Neuronal stem cell (in vitro differentiated cells): ENCODE measurements at regions not wholly inside any gene's neighbourhood (a gene's known extent, or its start where the extent isn't known, plus 50 kb on each side); places are given as distances from the start of the nearest gene placed in this dataset.
"Not testable (repeated sequence)": the region's sequence is repeated elsewhere in the genome, so short reads cannot be mapped to it uniquely, and the experiment has no call there.

Experiments
- DNase-seq: peaks from one replicate; pipeline ENCODE4 v3.0.0-alpha.2; 2013; ENCODE audit warnings: low spot score
- H2AFZ ChIP-seq: one replicate; pipeline ENCODE4 v1.6.1; 2013; ENCODE audit warnings: mild to moderate bottlenecking, low read length, inconsistent platforms
- H2AK5ac ChIP-seq: 2 replicates; pipeline ENCODE4 v1.6.1; 2013; ENCODE audit warnings: low read depth, mild to moderate bottlenecking, inconsistent platforms, low read length, moderate library complexity, mixed read lengths
- H2BK120ac ChIP-seq: 2 replicates; pipeline ENCODE4 v1.6.1; 2013; ENCODE audit warnings: low read depth, mild to moderate bottlenecking, inconsistent platforms, low read length, moderate library complexity, mixed read lengths
- H2BK12ac ChIP-seq: one replicate; pipeline ENCODE4 v1.6.1; 2013; ENCODE audit warnings: low read length, inconsistent platforms
- H2BK15ac ChIP-seq: 2 replicates; pipeline ENCODE4 v1.6.1; 2013; ENCODE audit warnings: mild to moderate bottlenecking, low read length, inconsistent platforms, mixed read lengths
- H2BK5ac ChIP-seq: one replicate; pipeline ENCODE4 v1.6.1; 2013; ENCODE audit warnings: inconsistent platforms, mild to moderate bottlenecking, low read length, moderate library complexity
- H3K14ac ChIP-seq: one replicate; pipeline ENCODE4 v1.6.1; 2013; ENCODE audit warnings: low read length, inconsistent platforms
- H3K18ac ChIP-seq: 2 replicates; pipeline ENCODE4 v1.6.1; 2013; ENCODE audit warnings: low read length, inconsistent platforms
- H3K23ac ChIP-seq: 2 replicates; pipeline ENCODE4 v1.6.1; 2013; ENCODE audit warnings: low read depth, mild to moderate bottlenecking, mixed read lengths, low read length, inconsistent platforms; ENCODE audit not compliant: poor library complexity
- H3K27ac ChIP-seq: replicated peaks from 3 replicates; pipeline ENCODE4 v1.5.1; 2013; ENCODE audit warnings: low read length, inconsistent platforms
- H3K27me3 ChIP-seq, 3 experiments: 2 replicates each; pipeline ENCODE4 v1.6.1; 2013; ENCODE audit warnings: low read length in 3 of 3, mild to moderate bottlenecking in 2 of 3, inconsistent platforms in 1 of 3, low read depth in 1 of 3, mixed read lengths in 1 of 3, moderate library complexity in 1 of 3; ENCODE audit not compliant: control insufficient read depth in 3 of 3, insufficient read depth in 3 of 3
- H3K36me3 ChIP-seq, 2 donors: replicated peaks in 1 of 2; 2 replicates each; pipeline ENCODE4 v1.6.1; 2013; ENCODE audit warnings: low read length in 2 of 2; ENCODE audit not compliant: control insufficient read depth in 2 of 2, insufficient read depth in 2 of 2
- H3K4ac ChIP-seq: 2 replicates; pipeline ENCODE4 v1.6.1; 2013; ENCODE audit warnings: inconsistent platforms, mild to moderate bottlenecking, low read length, moderate library complexity
- H3K4me1 ChIP-seq, 2 donors: 1 replicate in 1 of 2; 2 replicates in 1 of 2; pipeline ENCODE4 v1.6.1; 2013; ENCODE audit warnings: low read length in 2 of 2, low read depth in 1 of 2; ENCODE audit not compliant: control insufficient read depth in 2 of 2, insufficient read depth in 1 of 2
- H3K4me2 ChIP-seq: one replicate; pipeline ENCODE4 v1.6.1; 2013; ENCODE audit warnings: mild to moderate bottlenecking, low read length, inconsistent platforms; ENCODE audit not compliant: insufficient read depth, poor library complexity, severe bottlenecking
- H3K4me3 ChIP-seq, 2 donors: 2 replicates each; pipeline ENCODE4 v1.5.1; 2013; ENCODE audit warnings: low read length in 2 of 2, mild to moderate bottlenecking in 2 of 2, inconsistent platforms in 1 of 2, moderate library complexity in 1 of 2
- H3K79me1 ChIP-seq: one replicate; pipeline ENCODE4 v1.6.1; 2013; ENCODE audit warnings: low read depth, mild to moderate bottlenecking, inconsistent platforms, low read length, moderate library complexity
- H3K9ac ChIP-seq: one replicate; pipeline ENCODE4 v1.6.1; 2013; ENCODE audit warnings: mild to moderate bottlenecking, low read depth, low read length, inconsistent platforms; ENCODE audit not compliant: poor library complexity
- H3K9me3 ChIP-seq, 2 donors: replicated peaks in 1 of 2; 2 replicates each; pipeline versions ENCODE3 to v1.6.1; 2013; ENCODE audit warnings: low read length in 2 of 2, mild to moderate bottlenecking in 2 of 2, inconsistent platforms in 1 of 2, low read depth in 1 of 2, mixed read lengths in 1 of 2, moderate library complexity in 1 of 2; ENCODE audit not compliant: control insufficient read depth in 2 of 2, insufficient read depth in 1 of 2
- H4K8ac ChIP-seq: one replicate; pipeline ENCODE4 v1.6.1; 2013; ENCODE audit warnings: low read depth, mild to moderate bottlenecking, inconsistent platforms, low read length, moderate library complexity
- H4K91ac ChIP-seq: one replicate; pipeline ENCODE4 v1.6.1; 2013; ENCODE audit warnings: low read length, low read depth, mild to moderate bottlenecking, inconsistent platforms; ENCODE audit not compliant: poor library complexity
- WGBS, 2 donors: extraction: QIAGEN DNeasy Blood & Tissue Kit; methylation state at CpG; one replicate each; pipeline ENCODE4 v1.1.7; 2013; ENCODE audit warnings: missing lambda C conversion rate in 2 of 2, mixed read lengths in 1 of 2; ENCODE audit not compliant: insufficient read length in 2 of 2, insufficient replicate concordance in 1 of 2; ENCODE audit errors: extremely low coverage in 2 of 2; 5-methylcytosine and 5-hydroxymethylcytosine counted together

DNA sequence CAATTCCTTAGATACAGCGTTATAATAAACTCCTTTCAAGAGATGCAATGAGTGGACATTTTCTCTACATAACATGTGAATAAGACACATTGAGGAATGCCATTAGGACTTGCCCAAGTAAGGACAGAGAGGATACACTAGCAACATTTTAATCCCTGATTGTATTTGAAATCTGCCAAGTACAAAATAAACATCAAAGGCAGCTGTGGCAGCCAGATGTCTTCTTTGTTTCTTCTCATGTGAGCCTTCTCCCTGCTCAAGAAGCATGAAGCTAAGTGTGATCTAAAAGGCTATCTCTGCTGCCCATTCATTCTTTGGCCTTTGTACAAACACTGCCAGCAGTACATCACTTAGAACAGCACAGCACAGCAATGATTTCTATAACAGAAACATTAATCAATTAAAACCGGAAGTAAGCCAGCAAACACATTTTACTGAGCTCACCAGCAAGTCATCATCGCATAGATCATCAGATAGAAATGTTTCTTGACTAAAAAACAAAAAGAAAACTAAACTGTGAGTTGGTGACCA lies 364.0 kb downstream of the CNTN6 start:
- H4K91ac ChIP-seq, result no peak overlapping the region
- H3K79me1 ChIP-seq, result no peaks in the 10 kb centered on the region
- no peak overlapping the region for H2BK5ac ChIP-seq
- H3K27ac ChIP-seq, result no peak overlapping the region
- no peak overlapping the region for H3K4ac ChIP-seq
- peak overlapping the region; percentile 59 for H2AFZ ChIP-seq
- WGBS, 2 donors, result no CpG with 5 or more reads among the region's 3 CpGs
- no peak overlapping the region for H3K4me2 ChIP-seq
- no peak overlapping the region for H3K23ac ChIP-seq
- H2BK15ac ChIP-seq, result no peak overlapping the region
- H2AK5ac ChIP-seq, result no peak overlapping the region
- H3K27me3 ChIP-seq, result no peaks in the 10 kb centered on the region
- H3K14ac ChIP-seq, result no peak overlapping the region
- H3K4me1 ChIP-seq, result no peaks in the 10 kb centered on the region
- no peak overlapping the region for H2BK120ac ChIP-seq
- no peaks in the 10 kb centered on the region for H3K9me3 ChIP-seq
- no peak overlapping the region for H3K9ac ChIP-seq
- no peaks in the 10 kb centered on the region for H3K36me3 ChIP-seq
- H4K8ac ChIP-seq, result no peak overlapping the region
- no peak overlapping the region for H2BK12ac ChIP-seq
- H3K4me3 ChIP-seq, result no peak overlapping the region
- no peak overlapping the region for H3K18ac ChIP-seq
- no peak for DNase-seq

DNA sequence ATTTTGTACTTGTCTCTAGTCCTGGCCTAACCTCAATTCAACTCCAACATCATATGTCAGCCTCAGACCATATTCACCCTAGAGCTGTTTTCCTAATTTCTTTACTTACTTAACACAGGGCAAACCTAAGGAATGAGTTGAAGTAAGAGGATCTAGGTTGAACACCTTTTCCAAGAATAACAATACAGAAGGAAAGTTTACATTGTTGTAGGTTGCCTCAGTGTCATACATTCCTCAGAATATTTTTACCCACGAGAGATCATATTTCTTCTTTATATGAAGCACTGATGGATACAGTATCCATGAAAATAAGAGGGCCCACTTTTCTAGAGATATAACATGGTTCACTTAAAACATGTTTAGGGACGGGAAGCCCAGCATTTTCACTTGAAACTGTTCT lies 369.5 kb downstream of the CNTN6 start:
- Histone ChIP-seq H3K79me1 (no peaks in the 10 kb centered on the region), H3K23ac (no peak overlapping the region), H3K4me2 (no peak overlapping the region), H3K18ac (no peak overlapping the region), H2BK120ac (no peak overlapping the region), H3K36me3 (no peaks in the 10 kb centered on the region), H3K9me3 (no peaks in the 10 kb centered on the region), H4K8ac (no peak overlapping the region), H2AK5ac (no peak overlapping the region), H3K4ac (no peak overlapping the region), H3K4me3 (no peak overlapping the region), H3K27ac (no peak overlapping the region), H2BK15ac (no peak overlapping the region), H3K27me3 (no peaks in the 10 kb centered on the region), H3K4me1 (no peaks in the 10 kb centered on the region), H2AFZ (no peak overlapping the region), H4K91ac (no peak overlapping the region), H3K9ac (no peak overlapping the region), H3K14ac (no peak overlapping the region), H2BK12ac (no peak overlapping the region), H2BK5ac (no peak overlapping the region)
- DNase-seq, result no peak
- WGBS, 2 donors, result no CpG with 5 or more reads among the region's 2 CpGs

DNA sequence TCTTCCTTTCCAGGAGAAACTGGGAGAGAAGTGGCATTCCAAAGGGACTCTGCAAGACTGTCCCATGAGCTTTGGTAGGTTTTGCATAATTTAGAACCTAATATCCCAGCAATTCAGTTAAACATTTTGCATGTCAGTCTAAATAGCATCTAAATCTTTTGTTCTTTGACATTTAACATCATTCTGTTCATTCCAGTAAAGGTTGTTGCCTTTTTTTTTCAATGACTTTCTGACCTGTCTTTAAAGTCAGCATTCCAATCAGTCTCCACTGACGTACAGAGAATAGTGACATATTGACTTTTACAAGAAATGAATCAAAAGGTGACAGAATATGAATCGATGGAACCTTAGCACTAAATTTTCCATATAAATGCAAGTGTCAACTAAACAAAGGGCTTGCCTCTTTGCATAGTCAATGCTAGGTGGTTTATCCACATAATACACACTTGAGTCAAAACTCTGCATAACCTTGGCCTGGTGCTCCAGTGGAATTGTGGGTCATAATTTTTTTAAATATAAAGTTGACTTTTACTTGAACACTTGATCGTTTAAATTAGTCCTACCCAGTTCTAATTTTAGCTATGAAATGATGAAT lies 370.1 kb downstream of the CNTN6 start:
- no peak overlapping the region for H2BK5ac ChIP-seq
- no CpG with 5 or more reads among the region's 3 CpGs for WGBS, 2 donors
- H3K23ac ChIP-seq, result no peak overlapping the region
- H2BK12ac ChIP-seq, result no peak overlapping the region
- no peaks in the 10 kb centered on the region for H3K36me3 ChIP-seq
- H3K9me3 ChIP-seq, result no peaks in the 10 kb centered on the region
- H2BK15ac ChIP-seq, result no peak overlapping the region
- H3K4ac ChIP-seq, result no peak overlapping the region
- H2AK5ac ChIP-seq, result no peak overlapping the region
- H3K9ac ChIP-seq, result no peak overlapping the region
- H4K8ac ChIP-seq, result no peak overlapping the region
- no peak overlapping the region for H2BK120ac ChIP-seq
- no peak overlapping the region for H3K4me2 ChIP-seq
- H3K14ac ChIP-seq, result no peak overlapping the region
- no peaks in the 10 kb centered on the region for H3K4me1 ChIP-seq
- H3K4me3 ChIP-seq, result no peak overlapping the region
- H3K27ac ChIP-seq, result no peak overlapping the region
- H3K27me3 ChIP-seq, result no peaks in the 10 kb centered on the region
- no peak overlapping the region for H3K18ac ChIP-seq
- DNase-seq, result no peak
- H3K79me1 ChIP-seq, result no peaks in the 10 kb centered on the region
- no peak overlapping the region for H2AFZ ChIP-seq
- no peak overlapping the region for H4K91ac ChIP-seq

DNA sequence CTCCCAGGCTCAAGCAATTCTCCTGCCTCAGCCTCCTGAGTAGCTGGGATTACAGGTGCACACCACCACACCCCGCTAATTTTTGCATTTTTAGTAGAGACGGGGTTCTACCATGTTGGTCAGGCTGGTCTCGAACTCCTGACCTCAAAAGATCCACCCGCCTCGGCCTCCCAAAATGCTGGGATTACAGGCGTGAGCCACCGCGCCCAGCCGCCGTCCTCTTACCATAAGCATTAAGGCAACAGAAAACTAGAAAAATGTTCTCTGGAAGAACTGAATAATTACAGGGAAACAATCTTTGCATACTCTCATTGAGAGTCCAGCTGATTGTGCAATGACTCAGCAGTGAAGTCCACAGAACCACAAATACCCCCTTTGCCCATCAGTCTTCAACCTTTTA lies 372.3 kb downstream of the CNTN6 start:
- H3K36me3 ChIP-seq, H4K91ac ChIP-seq, H2AFZ ChIP-seq, DNase-seq, H4K8ac ChIP-seq, H3K4me1 ChIP-seq, H2AK5ac ChIP-seq, H3K14ac ChIP-seq, H3K4ac ChIP-seq, H3K79me1 ChIP-seq, H3K18ac ChIP-seq, H3K27ac ChIP-seq, H3K4me2 ChIP-seq, H2BK5ac ChIP-seq, H2BK120ac ChIP-seq, H3K9me3 ChIP-seq, H3K27me3 ChIP-seq, H3K4me3 ChIP-seq, H3K23ac ChIP-seq, H2BK12ac ChIP-seq, H3K9ac ChIP-seq, H2BK15ac ChIP-seq: not testable (repeated sequence)
- no CpG with 5 or more reads among the region's 10 CpGs for WGBS, 2 donors
